WTC11 (cell line): ENCODE measurements at regions not wholly inside any gene's neighbourhood (a gene's known extent, or its start where the extent isn't known, plus 50 kb on each side); places are given as distances from the start of the nearest gene placed in this dataset.

ENCODE experiments used
- ATAC-seq: fragments of 200-7000 bp; cut with Tn5 transposase; 2 replicates; pipeline ENCODE4 v1.10.0; 2021; ENCODE audit warnings: mild to moderate bottlenecking, moderate library complexity
- CTCF ChIA-PET: fragments of 300-600 bp; sonication (Branson Sonifier 250); formaldehyde crosslinking; loops from one replicate; lab custom pipeline; 2021; ENCODE audit warnings: antibody characterized with exemption; lab: Charles Lee
- POLR2A ChIA-PET: fragments of 350-600 bp; sonication (Branson Sonifier 250); formaldehyde crosslinking; loops from one replicate; lab custom pipeline; 2021; ENCODE audit warnings: antibody characterized with exemption; lab: Charles Lee
- DNase-seq: peaks from one replicate; pipeline ENCODE4 v3.0.0; 2021; ENCODE audit warnings: low spot score
- H3K27ac Mint-ChIP-seq: 2 replicates; pipeline ENCODE4 v1.8.0; 2021; ENCODE audit warnings: mixed read lengths
- H3K27me3 Mint-ChIP-seq: 2 replicates; pipeline ENCODE4 v1.8.0; 2021; ENCODE audit warnings: low read depth, mild to moderate bottlenecking, moderate library complexity, mixed read lengths
- H3K36me3 Mint-ChIP-seq: 2 replicates; pipeline ENCODE4 v1.8.0; 2021; ENCODE audit warnings: mixed read lengths
- H3K4me1 Mint-ChIP-seq: 2 replicates; pipeline ENCODE4 v1.8.0; 2022; ENCODE audit warnings: mixed read lengths
- H3K4me3 Mint-ChIP-seq: 2 replicates; pipeline ENCODE4 v1.8.0; 2021; ENCODE audit warnings: mild to moderate bottlenecking, moderate library complexity, mixed read lengths
- H3K9me3 Mint-ChIP-seq: 2 replicates; pipeline ENCODE4 v1.8.0; 2021; ENCODE audit warnings: mixed read lengths
- CREM ChIP-seq: sonication (generic); formaldehyde crosslinking; IDR thresholded peaks from 2 replicates; pipeline ENCODE4 v1.8.1; 2022; ENCODE audit warnings: mild to moderate bottlenecking, missing genetic modification reagents, moderate library complexity
- CTCF ChIP-seq: fragments of 200-600 bp; IDR thresholded peaks from 2 replicates; pipeline ENCODE4 v1.8.0; 2022; ENCODE audit warnings: antibody characterized with exemption
- ELF4 ChIP-seq: sonication (generic); formaldehyde crosslinking; IDR thresholded peaks from 2 replicates; pipeline ENCODE4 v1.8.1; 2022; ENCODE audit warnings: low read depth, mild to moderate bottlenecking, moderate library complexity, missing genetic modification reagents
- EMX1 ChIP-seq: fragments of 250-450 bp; sonication (Bioruptor Pico); IDR thresholded peaks from 2 replicates; pipeline ENCODE4 v1.8.0; 2021; ENCODE audit warnings: mild to moderate bottlenecking
- ETV6 ChIP-seq: sonication (generic); formaldehyde crosslinking; IDR thresholded peaks from 2 replicates; pipeline ENCODE4 v1.8.1; 2022; ENCODE audit warnings: mild to moderate bottlenecking, missing genetic modification reagents
- GTF2I ChIP-seq: fragments of 250-450 bp; sonication (Bioruptor Pico); conservative IDR thresholded peaks from 2 replicates; pipeline ENCODE4 v1.4.0; 2021; ENCODE audit warnings: mild to moderate bottlenecking
- HMGA2 ChIP-seq: fragments of 250-450 bp; sonication (Bioruptor Pico); IDR thresholded peaks from 2 replicates; pipeline ENCODE4 v1.4.0; 2021; ENCODE audit warnings: mild to moderate bottlenecking, moderate library complexity
- IRF2 ChIP-seq: sonication (generic); formaldehyde crosslinking; IDR thresholded peaks from 2 replicates; pipeline ENCODE4 v1.8.0; 2022; ENCODE audit warnings: low read depth, missing genetic modification reagents, borderline replicate concordance
- JUN ChIP-seq: sonication (generic); formaldehyde crosslinking; IDR thresholded peaks from 2 replicates; pipeline ENCODE4 v1.8.0; 2023; ENCODE audit warnings: mild to moderate bottlenecking, missing genetic modification reagents
- MXD4 ChIP-seq: fragments of 250-450 bp; sonication (Bioruptor Pico); IDR thresholded peaks from 2 replicates; pipeline ENCODE4 v1.8.0; 2021; ENCODE audit warnings: mild to moderate bottlenecking, moderate library complexity, borderline replicate concordance
- NFATC4 ChIP-seq: fragments of 250-450 bp; sonication (Bioruptor Pico); IDR thresholded peaks from 2 replicates; pipeline ENCODE4 v1.9.0; 2021; ENCODE audit warnings: mild to moderate bottlenecking
- OVOL2 ChIP-seq: fragments of 250-450 bp; sonication (Bioruptor Pico); IDR thresholded peaks from 2 replicates; pipeline ENCODE4 v1.9.0; 2021; ENCODE audit warnings: mild to moderate bottlenecking, borderline replicate concordance
- SOX15 ChIP-seq: fragments of 250-450 bp; sonication (Bioruptor Pico); IDR thresholded peaks from 2 replicates; pipeline ENCODE4 v1.9.0; 2021; ENCODE audit warnings: mild to moderate bottlenecking
- ZNF121 ChIP-seq: sonication (generic); formaldehyde crosslinking; IDR thresholded peaks from 2 replicates; pipeline ENCODE4 v1.8.0; 2023; ENCODE audit warnings: missing genetic modification reagents
- ZNF416 ChIP-seq: fragments of 250-450 bp; sonication (Bioruptor Pico); IDR thresholded peaks from 2 replicates; pipeline ENCODE4 v1.9.0; 2021; ENCODE audit warnings: mild to moderate bottlenecking, inconsistent platforms
- ZNF425 ChIP-seq: fragments of 250-450 bp; sonication (Bioruptor Pico); conservative IDR thresholded peaks from 2 replicates; pipeline ENCODE4 v1.9.0; 2021; ENCODE audit warnings: mild to moderate bottlenecking
- TF ChIP-seq, protein P1 (sequence below): sonication (generic); formaldehyde crosslinking; IDR thresholded peaks from 2 replicates; pipeline ENCODE4 v1.8.1; 2022; ENCODE audit warnings: low read depth, mild to moderate bottlenecking, moderate library complexity, missing genetic modification reagents, borderline replicate concordance
- TF ChIP-seq, protein P2 (sequence below): sonication (generic); formaldehyde crosslinking; IDR thresholded peaks from 2 replicates; pipeline ENCODE4 v1.8.1; 2023; ENCODE audit warnings: mild to moderate bottlenecking, missing genetic modification reagents, moderate library complexity
- TF ChIP-seq, protein P3 (sequence below): sonication (generic); formaldehyde crosslinking; IDR thresholded peaks from 2 replicates; pipeline ENCODE4 v1.8.0; 2022; ENCODE audit warnings: mild to moderate bottlenecking, missing genetic modification reagents
- TF ChIP-seq, protein P4 (sequence below): fragments of 250-450 bp; sonication (Bioruptor Pico); IDR thresholded peaks from 2 replicates; pipeline ENCODE4 v1.9.0; 2021; ENCODE audit warnings: mild to moderate bottlenecking, borderline replicate concordance
- TF ChIP-seq, protein P5 (sequence below): fragments of 250-450 bp; sonication (Bioruptor Pico); IDR thresholded peaks from 2 replicates; pipeline ENCODE4 v1.9.0; 2021; ENCODE audit warnings: mild to moderate bottlenecking

DNA sequence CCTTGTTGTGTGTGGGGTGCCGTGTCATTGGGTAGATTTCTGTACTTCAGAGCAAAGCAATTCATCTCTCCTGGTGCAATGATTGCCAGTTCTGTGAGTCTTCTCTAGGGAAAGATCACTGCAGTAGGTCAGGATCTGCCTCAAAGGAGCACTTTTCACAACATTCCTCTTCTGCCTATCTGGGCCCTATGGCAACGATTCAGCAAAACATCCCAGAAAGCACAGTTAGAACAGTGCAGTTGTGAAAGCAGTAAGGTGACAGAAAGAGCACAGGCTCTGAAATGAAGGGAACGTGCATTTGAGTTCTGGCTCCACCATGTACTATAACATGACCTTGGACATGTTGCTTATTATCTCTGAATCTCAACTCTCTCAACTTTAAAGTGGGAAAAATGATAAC is 178.5 kb upstream of the N4BP1 start (continued):
- no peak for TF ChIP-seq ZNF425 (CRISPR knock-in tag)
- TF ChIP-seq, protein P1, sequence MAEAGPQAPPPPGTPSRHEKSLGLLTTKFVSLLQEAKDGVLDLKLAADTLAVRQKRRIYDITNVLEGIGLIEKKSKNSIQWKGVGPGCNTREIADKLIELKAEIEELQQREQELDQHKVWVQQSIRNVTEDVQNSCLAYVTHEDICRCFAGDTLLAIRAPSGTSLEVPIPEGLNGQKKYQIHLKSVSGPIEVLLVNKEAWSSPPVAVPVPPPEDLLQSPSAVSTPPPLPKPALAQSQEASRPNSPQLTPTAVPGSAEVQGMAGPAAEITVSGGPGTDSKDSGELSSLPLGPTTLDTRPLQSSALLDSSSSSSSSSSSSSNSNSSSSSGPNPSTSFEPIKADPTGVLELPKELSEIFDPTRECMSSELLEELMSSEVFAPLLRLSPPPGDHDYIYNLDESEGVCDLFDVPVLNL = no peak

GRCh38 chr16:48745541-48745940 is 135.6 kb upstream of the N4BP1 start:
- Mint-ChIP-seq H3K27me3 (peaks cover 3% of the 10 kb centered on the region), H3K36me3 (peaks cover 6% of the 10 kb centered on the region), H3K27ac (no peak overlapping the region), H3K4me3 (no peak overlapping the region), H3K4me1 (no peaks in the 10 kb centered on the region), H3K9me3 (peaks cover 17% of the 10 kb centered on the region)
- ChIA-PET CTCF (no interaction called here), POLR2A (no interaction called here)
- no peak for DNase-seq
- TF ChIP-seq CREM (no peak), ETV6 (no peak), ZNF416 (CRISPR knock-in tag) (no peak), ZNF121 (CRISPR knock-in tag) (no peak), SOX15 (CRISPR knock-in tag) (no peak), NFATC4 (CRISPR knock-in tag) (no peak), GTF2I (CRISPR knock-in tag) (no peak), IRF2 (CRISPR knock-in tag) (no peak), ZNF425 (CRISPR knock-in tag) (no peak), JUN (no peak), MXD4 (CRISPR knock-in tag) (no peak), EMX1 (CRISPR knock-in tag) (no peak), ELF4 (CRISPR knock-in tag) (no peak), HMGA2 (no peak), CTCF (no peak), OVOL2 (CRISPR knock-in tag) (no peak)
- TF ChIP-seq, protein P2, sequence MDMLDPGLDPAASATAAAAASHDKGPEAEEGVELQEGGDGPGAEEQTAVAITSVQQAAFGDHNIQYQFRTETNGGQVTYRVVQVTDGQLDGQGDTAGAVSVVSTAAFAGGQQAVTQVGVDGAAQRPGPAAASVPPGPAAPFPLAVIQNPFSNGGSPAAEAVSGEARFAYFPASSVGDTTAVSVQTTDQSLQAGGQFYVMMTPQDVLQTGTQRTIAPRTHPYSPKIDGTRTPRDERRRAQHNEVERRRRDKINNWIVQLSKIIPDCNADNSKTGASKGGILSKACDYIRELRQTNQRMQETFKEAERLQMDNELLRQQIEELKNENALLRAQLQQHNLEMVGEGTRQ (CRISPR knock-in tag) = no peak
- TF ChIP-seq, protein P3, sequence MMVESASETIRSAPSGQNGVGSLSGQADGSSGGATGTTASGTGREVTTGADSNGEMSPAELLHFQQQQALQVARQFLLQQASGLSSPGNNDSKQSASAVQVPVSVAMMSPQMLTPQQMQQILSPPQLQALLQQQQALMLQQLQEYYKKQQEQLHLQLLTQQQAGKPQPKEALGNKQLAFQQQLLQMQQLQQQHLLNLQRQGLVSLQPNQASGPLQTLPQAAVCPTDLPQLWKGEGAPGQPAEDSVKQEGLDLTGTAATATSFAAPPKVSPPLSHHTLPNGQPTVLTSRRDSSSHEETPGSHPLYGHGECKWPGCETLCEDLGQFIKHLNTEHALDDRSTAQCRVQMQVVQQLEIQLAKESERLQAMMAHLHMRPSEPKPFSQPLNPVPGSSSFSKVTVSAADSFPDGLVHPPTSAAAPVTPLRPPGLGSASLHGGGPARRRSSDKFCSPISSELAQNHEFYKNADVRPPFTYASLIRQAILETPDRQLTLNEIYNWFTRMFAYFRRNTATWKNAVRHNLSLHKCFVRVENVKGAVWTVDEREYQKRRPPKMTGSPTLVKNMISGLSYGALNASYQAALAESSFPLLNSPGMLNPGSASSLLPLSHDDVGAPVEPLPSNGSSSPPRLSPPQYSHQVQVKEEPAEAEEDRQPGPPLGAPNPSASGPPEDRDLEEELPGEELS (CRISPR knock-in tag) = no peak
- TF ChIP-seq, protein P4, sequence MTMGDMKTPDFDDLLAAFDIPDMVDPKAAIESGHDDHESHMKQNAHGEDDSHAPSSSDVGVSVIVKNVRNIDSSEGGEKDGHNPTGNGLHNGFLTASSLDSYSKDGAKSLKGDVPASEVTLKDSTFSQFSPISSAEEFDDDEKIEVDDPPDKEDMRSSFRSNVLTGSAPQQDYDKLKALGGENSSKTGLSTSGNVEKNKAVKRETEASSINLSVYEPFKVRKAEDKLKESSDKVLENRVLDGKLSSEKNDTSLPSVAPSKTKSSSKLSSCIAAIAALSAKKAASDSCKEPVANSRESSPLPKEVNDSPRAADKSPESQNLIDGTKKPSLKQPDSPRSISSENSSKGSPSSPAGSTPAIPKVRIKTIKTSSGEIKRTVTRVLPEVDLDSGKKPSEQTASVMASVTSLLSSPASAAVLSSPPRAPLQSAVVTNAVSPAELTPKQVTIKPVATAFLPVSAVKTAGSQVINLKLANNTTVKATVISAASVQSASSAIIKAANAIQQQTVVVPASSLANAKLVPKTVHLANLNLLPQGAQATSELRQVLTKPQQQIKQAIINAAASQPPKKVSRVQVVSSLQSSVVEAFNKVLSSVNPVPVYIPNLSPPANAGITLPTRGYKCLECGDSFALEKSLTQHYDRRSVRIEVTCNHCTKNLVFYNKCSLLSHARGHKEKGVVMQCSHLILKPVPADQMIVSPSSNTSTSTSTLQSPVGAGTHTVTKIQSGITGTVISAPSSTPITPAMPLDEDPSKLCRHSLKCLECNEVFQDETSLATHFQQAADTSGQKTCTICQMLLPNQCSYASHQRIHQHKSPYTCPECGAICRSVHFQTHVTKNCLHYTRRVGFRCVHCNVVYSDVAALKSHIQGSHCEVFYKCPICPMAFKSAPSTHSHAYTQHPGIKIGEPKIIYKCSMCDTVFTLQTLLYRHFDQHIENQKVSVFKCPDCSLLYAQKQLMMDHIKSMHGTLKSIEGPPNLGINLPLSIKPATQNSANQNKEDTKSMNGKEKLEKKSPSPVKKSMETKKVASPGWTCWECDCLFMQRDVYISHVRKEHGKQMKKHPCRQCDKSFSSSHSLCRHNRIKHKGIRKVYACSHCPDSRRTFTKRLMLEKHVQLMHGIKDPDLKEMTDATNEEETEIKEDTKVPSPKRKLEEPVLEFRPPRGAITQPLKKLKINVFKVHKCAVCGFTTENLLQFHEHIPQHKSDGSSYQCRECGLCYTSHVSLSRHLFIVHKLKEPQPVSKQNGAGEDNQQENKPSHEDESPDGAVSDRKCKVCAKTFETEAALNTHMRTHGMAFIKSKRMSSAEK (CRISPR knock-in tag) = no peak
- TF ChIP-seq, protein P5, sequence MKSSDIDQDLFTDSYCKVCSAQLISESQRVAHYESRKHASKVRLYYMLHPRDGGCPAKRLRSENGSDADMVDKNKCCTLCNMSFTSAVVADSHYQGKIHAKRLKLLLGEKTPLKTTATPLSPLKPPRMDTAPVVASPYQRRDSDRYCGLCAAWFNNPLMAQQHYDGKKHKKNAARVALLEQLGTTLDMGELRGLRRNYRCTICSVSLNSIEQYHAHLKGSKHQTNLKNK (CRISPR knock-in tag) = no peak
- no peak for ATAC-seq
